BJ (cell line): ENCODE measurements at regions not wholly inside any gene's neighbourhood (a gene's known extent, or its start where the extent isn't known, plus 50 kb on each side); places are given as distances from the start of the nearest gene placed in this dataset.

Source experiments
- CTCF ChIA-PET: fragments of 350-600 bp; formaldehyde crosslinking; extraction: SDS; loops from one replicate; lab custom pipeline; 2021; ENCODE audit warnings: antibody characterized with exemption, inconsistent platforms; lab: Yijun Ruan, JAX
- POLR2A ChIA-PET: fragments of 300-600 bp; sonication (Branson Sonifier 250); formaldehyde crosslinking; extraction: SDS; loops from one replicate; lab custom pipeline; 2021; ENCODE audit warnings: antibody characterized with exemption; lab: Charles Lee
- DNase-seq: peaks from one replicate; pipeline ENCODE4 v3.0.0-alpha.2; 2011; ENCODE audit warnings: low read depth
- H3K27me3 ChIP-seq: 2 replicates; pipeline ENCODE4 v1.6.0; 2011; ENCODE audit warnings: low read length; ENCODE audit not compliant: control insufficient read depth, insufficient read depth
- H3K36me3 ChIP-seq: 2 replicates; pipeline ENCODE4 v1.5.1; 2011; ENCODE audit warnings: low read length; ENCODE audit not compliant: control insufficient read depth, insufficient read depth
- H3K4me3 ChIP-seq: 2 replicates; pipeline ENCODE4 v1.5.1; 2011; ENCODE audit warnings: low read depth, mild to moderate bottlenecking, control low read depth, low read length
- TF ChIP-seq, protein P1 (sequence below): IDR thresholded peaks from 2 replicates; pipeline ENCODE4 v1.5.1; 2011; ENCODE audit warnings: low read depth, mild to moderate bottlenecking, control low read depth, inconsistent platforms, low read length, moderate library complexity; ENCODE audit not compliant: insufficient read depth

DNA sequence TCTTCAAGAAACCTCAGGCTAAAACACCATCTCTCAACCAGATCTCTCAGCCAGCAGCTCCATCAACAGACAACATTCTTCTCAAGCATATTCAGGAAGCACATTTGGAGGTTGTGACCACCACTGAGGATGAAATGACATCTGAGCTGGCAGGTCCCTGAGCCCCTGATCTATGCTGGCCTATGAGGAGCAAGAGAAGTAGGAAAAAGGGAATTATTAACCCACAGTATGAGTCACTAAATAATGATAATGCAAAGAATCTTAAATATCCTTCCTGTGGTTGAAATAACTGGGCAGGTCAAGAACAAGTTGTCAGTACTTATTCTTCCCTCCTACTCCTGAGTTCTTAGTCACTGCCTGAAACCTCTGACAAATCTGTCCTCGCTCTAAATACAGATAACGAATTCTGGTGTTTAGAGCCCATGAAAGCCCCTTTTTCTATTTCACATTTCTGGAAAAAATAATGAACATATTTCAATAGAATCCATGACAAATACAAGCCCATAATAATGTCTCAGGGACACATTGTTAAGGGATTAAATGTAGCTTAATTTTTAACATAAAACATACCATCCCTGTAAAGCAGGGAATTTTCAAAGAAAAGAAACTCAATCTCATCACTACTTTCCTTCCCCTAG lies 225.8 kb upstream of the IRS2 start:
- Histone ChIP-seq H3K36me3 (no peaks in the 10 kb centered on the region), H3K27me3 (no peaks in the 10 kb centered on the region), H3K4me3 (no peak overlapping the region)
- ChIA-PET POLR2A (interaction anchor here (0.6 kb wide), 1 partner anchor 116 kb away, joined by 3 read pairs; no protein-coding TSS in a partner anchor), CTCF (no interaction called here)
- peak; percentile 99 for DNase-seq
- TF ChIP-seq, protein P1, sequence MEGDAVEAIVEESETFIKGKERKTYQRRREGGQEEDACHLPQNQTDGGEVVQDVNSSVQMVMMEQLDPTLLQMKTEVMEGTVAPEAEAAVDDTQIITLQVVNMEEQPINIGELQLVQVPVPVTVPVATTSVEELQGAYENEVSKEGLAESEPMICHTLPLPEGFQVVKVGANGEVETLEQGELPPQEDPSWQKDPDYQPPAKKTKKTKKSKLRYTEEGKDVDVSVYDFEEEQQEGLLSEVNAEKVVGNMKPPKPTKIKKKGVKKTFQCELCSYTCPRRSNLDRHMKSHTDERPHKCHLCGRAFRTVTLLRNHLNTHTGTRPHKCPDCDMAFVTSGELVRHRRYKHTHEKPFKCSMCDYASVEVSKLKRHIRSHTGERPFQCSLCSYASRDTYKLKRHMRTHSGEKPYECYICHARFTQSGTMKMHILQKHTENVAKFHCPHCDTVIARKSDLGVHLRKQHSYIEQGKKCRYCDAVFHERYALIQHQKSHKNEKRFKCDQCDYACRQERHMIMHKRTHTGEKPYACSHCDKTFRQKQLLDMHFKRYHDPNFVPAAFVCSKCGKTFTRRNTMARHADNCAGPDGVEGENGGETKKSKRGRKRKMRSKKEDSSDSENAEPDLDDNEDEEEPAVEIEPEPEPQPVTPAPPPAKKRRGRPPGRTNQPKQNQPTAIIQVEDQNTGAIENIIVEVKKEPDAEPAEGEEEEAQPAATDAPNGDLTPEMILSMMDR = no peak

DNA sequence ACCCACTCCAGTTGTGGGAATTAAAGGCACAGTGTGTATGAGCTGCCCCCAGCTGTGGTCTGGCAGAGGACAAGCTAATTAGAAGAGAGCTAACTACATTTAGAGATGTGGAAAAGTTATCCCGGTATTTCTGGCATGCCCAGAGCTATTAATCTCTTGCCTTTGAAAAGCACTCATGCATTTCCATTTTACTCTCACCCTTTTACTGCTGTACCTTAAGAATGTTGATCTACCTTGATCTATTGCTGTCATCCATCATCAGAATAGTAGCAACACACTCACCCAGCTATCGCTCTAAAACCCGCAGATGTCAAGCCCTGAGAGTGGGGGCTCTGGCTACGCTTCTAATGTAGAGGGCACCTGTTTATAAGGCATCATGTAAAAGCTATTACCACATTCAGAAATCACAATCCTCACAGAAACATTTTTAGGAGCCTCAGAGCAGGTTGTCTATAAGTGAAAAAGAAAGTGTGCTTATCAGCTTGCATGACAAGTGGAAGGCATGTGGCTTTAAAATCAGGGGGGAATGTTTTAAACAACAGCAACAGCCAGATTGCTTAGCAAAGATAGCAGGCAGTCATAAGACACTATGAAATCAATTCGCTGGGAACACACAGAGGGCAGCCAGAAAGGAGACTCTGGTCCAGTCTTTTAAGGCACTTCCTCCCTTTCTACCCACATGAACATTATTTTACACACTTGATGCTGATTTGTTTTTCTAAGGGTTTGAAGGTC lies 224.2 kb upstream of the IRS2 start:
- Histone ChIP-seq H3K36me3 (no peaks in the 10 kb centered on the region), H3K4me3 (no peak overlapping the region), H3K27me3 (no peaks in the 10 kb centered on the region)
- ChIA-PET CTCF (interaction anchor here (0.5 to 1.4 kb wide), 4 partner anchors 10 to 1074 kb away, joined by 3 to 4 read pairs (median 4); no protein-coding TSS in a partner anchor), POLR2A (no interaction called here)
- no peak for DNase-seq
- TF ChIP-seq, protein P1 = no peak

DNA sequence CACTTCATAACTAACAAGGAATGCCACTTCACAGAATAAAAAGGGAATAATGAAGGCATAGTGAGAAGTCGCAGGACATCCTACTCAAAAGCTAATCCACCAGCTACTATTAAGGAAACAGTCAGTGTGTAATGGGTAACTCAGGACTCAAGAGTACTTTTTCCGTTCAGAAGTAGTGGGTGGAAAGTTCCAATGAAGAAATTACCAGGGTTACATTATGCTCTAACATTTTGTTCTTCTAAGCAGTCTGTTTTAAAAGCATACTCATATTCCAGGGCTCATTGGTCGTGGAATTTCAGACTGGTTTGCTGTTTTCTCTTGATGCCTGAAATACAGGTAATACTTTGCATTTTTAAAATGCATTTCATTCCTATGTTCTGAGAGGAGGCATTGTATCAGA lies 222.4 kb upstream of the IRS2 start:
- CTCF ChIA-PET = interaction anchor here (1.1 kb wide), 1 partner anchor 10 kb away, joined by 3 read pairs; no protein-coding TSS in a partner anchor
- POLR2A ChIA-PET = no interaction called here
- no peak for DNase-seq
- Histone ChIP-seq H3K27me3 (no peaks in the 10 kb centered on the region), H3K36me3 (no peaks in the 10 kb centered on the region), H3K4me3 (no peak overlapping the region)
- TF ChIP-seq, protein P1 = no peak

DNA sequence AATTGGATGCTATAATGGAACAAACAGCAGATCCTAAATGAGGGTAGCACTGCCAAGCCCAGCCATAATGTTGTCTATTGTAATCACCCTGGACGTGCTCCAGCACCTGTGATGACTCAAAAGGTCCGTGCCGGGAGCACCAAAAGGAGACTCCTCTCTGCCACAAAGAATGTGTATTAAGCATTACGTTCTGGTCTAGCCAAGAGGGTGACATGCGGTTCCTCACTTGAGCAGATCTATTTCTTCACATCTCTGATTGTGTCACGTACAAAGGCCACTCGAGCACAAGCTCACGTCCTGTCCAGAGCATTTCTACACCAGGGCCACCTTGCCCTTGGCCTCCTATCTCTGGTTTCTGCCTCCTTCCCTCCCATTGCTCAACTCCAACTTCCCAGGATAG lies 219.9 kb upstream of the IRS2 start:
- ChIA-PET POLR2A (no interaction called here), CTCF (no interaction called here)
- DNase-seq = no peak
- Histone ChIP-seq H3K27me3 (no peaks in the 10 kb centered on the region), H3K4me3 (no peak overlapping the region), H3K36me3 (no peaks in the 10 kb centered on the region)
- TF ChIP-seq, protein P1 = no peak

DNA sequence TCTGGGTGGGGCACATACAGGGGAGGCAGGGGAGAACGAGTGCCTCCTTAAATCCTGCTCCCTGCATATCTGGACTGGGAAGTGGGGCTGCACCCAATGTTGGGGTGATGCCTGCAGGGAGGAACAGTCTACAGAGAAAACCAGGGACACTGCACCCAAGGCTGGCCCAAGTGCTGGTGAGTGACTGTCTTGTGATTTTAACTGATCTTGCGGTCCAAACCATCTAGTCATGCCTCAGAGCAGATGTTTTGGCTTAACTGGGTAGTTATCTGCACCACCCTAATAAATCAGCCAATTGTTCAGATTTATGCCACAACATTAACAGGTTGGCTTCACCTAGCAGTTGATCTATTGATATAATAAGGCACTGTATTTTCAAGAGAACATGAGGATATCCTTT lies 219.2 kb upstream of the IRS2 start:
- Histone ChIP-seq H3K4me3 (no peak overlapping the region), H3K36me3 (no peaks in the 10 kb centered on the region), H3K27me3 (no peaks in the 10 kb centered on the region)
- no peak for DNase-seq
- ChIA-PET CTCF (no interaction called here), POLR2A (no interaction called here)
- TF ChIP-seq, protein P1 = no peak
